GM23248 (cell line): ENCODE measurements at regions not wholly inside any gene's neighbourhood (a gene's known extent, or its start where the extent isn't known, plus 50 kb on each side); places are given as distances from the start of the nearest gene placed in this dataset.
"Not testable (repeated sequence)": the region's sequence is repeated elsewhere in the genome, so short reads cannot be mapped to it uniquely, and the experiment has no call there.

Experiments used
- DNase-seq: peaks from one replicate; pipeline ENCODE4 v3.0.0-alpha.2; 2015
- H2AFZ ChIP-seq: fragments of 200-600 bp; sonication (generic); 2 replicates; pipeline ENCODE4 v1.6.1; 2016; ENCODE audit warnings: antibody characterized with exemption
- H3F3A ChIP-seq: fragments of 200-600 bp; sonication (generic); 2 replicates; pipeline ENCODE4 v1.6.1; 2016; ENCODE audit warnings: mild to moderate bottlenecking, antibody characterized with exemption, mixed run types; ENCODE audit not compliant: insufficient read depth
- H3K27ac ChIP-seq: fragments of 200-600 bp; sonication (generic); 2 replicates; pipeline ENCODE4 v1.5.1; 2016; ENCODE audit warnings: mild to moderate bottlenecking
- H3K27me3 ChIP-seq: fragments of 200-600 bp; sonication (generic); replicated peaks from 2 replicates; pipeline ENCODE4 v1.6.1; 2016; ENCODE audit warnings: mild to moderate bottlenecking; ENCODE audit not compliant: insufficient read depth
- H3K36me3 ChIP-seq: fragments of 200-600 bp; sonication (generic); 2 replicates; pipeline ENCODE4 v1.6.1; 2016; ENCODE audit warnings: low read depth, mild to moderate bottlenecking
- H3K4me1 ChIP-seq: fragments of 200-600 bp; sonication (generic); 2 replicates; pipeline ENCODE4 v1.6.1; 2016; ENCODE audit warnings: mild to moderate bottlenecking; ENCODE audit not compliant: insufficient read depth
- H3K4me2 ChIP-seq: fragments of 200-600 bp; sonication (generic); one replicate; pipeline ENCODE4 v1.6.1; 2016; ENCODE audit warnings: mild to moderate bottlenecking; ENCODE audit not compliant: unreplicated experiment
- H3K4me3 ChIP-seq: fragments of 200-600 bp; sonication (generic); 2 replicates; pipeline ENCODE4 v1.5.1; 2016; ENCODE audit warnings: mild to moderate bottlenecking
- H3K79me2 ChIP-seq: fragments of 200-600 bp; sonication (generic); 2 replicates; pipeline ENCODE4 v1.6.1; 2016; ENCODE audit warnings: mild to moderate bottlenecking; ENCODE audit not compliant: insufficient read depth
- H3K9ac ChIP-seq: fragments of 200-600 bp; sonication (generic); 2 replicates; pipeline ENCODE4 v1.6.1; 2016; ENCODE audit warnings: mild to moderate bottlenecking
- H3K9me2 ChIP-seq: fragments of 200-600 bp; sonication (generic); 2 replicates; pipeline ENCODE4 v1.6.1; 2016; ENCODE audit warnings: mixed run types, mild to moderate bottlenecking, moderate library complexity; ENCODE audit not compliant: insufficient read depth
- H3K9me3 ChIP-seq: fragments of 200-600 bp; sonication (generic); one replicate; pipeline ENCODE4 v1.6.1; 2017; ENCODE audit warnings: low read depth
- H4K20me1 ChIP-seq: fragments of 200-600 bp; sonication (generic); 2 replicates; pipeline ENCODE4 v1.6.0; 2016; ENCODE audit not compliant: insufficient read depth
- EZH2 ChIP-seq: fragments of 200-600 bp; sonication (generic); IDR thresholded peaks from 2 replicates; pipeline ENCODE4 v1.6.1; 2018; ENCODE audit warnings: antibody characterized with exemption, mild to moderate bottlenecking; ENCODE audit not compliant: insufficient read depth, poor library complexity, severe bottlenecking
- EZH2phosphoT487 ChIP-seq: fragments of 200-600 bp; sonication (generic); IDR thresholded peaks from 2 replicates; pipeline ENCODE4 v1.6.1; 2018; ENCODE audit warnings: antibody characterized with exemption, moderate library complexity, mild to moderate bottlenecking, low read depth; ENCODE audit not compliant: insufficient read depth
- WGBS, 2 experiments: methylation state at CpG; one replicate each; pipeline ENCODE4 v1.1.6; 2015 to 2017; ENCODE audit warnings: low lambda C conversion rate in 2 of 2, low coverage in 1 of 2; ENCODE audit errors: missing lambda C conversion rate in 2 of 2; 5-methylcytosine and 5-hydroxymethylcytosine counted together
- in situ Hi-C: fragments of 300-500 bp; cut with MboI; formaldehyde crosslinking; loops from 2 replicates; pipeline ENCODE4 v1.15.0; 2020

DNA sequence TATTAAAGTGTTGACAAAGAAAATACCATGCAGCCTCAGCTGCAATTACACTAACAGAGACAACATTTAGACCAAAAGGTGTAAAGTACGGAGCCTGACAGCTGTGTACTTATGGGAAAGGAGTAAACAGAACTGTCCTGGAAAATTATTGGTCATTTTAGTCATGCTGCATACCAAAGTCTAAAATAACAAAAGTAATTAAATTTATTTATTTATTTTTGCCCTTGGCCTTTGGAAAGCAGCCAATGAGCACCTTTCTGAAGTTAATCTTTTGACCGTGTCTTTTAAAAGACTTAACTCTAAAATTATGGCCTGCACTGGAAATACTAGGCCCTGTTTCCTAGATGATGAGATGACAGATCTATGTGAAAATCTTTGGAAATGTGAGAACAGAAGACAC lies 597.6 kb downstream of the NXPH1 start:
- WGBS, 2 experiments, result 22 to 37% methylated on average over 2 of the region's 2 CpGs
- H3K4me2 ChIP-seq, result no peak overlapping the region
- H3K27me3 ChIP-seq, result no peaks in the 10 kb centered on the region
- no peaks in the 10 kb centered on the region for H3K9me3 ChIP-seq
- H2AFZ ChIP-seq, result no peak overlapping the region
- in situ Hi-C loops, result no loop called here
- no peak for TF ChIP-seq EZH2phosphoT487
- no peak for TF ChIP-seq EZH2
- H3K27ac ChIP-seq, result no peak overlapping the region
- no peaks in the 10 kb centered on the region for H3K79me2 ChIP-seq
- H3K36me3 ChIP-seq, result no peaks in the 10 kb centered on the region
- no peak for DNase-seq
- no peaks in the 10 kb centered on the region for H3F3A ChIP-seq
- no peaks in the 10 kb centered on the region for H4K20me1 ChIP-seq
- H3K4me1 ChIP-seq, result no peaks in the 10 kb centered on the region
- H3K4me3 ChIP-seq, result no peak overlapping the region
- no peak overlapping the region for H3K9ac ChIP-seq
- no peaks in the 10 kb centered on the region for H3K9me2 ChIP-seq

DNA sequence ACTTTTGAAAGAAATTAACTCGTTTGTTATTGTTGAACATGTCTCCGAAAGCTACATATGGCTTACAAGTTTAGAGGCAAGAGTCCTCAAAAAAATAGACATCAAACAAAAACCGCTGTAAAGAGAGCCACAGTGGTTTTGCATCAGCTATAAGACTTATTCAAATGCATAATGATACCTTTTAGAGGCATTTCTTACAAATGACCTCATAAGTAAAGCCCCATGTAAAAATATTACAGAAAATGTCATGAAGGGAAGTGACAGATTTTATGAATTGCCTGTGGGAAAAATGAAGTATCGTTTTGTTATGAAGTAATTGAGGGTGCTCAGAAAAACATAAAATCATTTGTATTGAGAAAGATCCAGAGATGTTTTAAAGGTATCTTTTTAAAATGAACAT lies 598.0 kb downstream of the NXPH1 start:
- in situ Hi-C loops, result no loop called here
- Histone ChIP-seq H3K27me3 (no peaks in the 10 kb centered on the region), H3K27ac (no peak overlapping the region)

DNA sequence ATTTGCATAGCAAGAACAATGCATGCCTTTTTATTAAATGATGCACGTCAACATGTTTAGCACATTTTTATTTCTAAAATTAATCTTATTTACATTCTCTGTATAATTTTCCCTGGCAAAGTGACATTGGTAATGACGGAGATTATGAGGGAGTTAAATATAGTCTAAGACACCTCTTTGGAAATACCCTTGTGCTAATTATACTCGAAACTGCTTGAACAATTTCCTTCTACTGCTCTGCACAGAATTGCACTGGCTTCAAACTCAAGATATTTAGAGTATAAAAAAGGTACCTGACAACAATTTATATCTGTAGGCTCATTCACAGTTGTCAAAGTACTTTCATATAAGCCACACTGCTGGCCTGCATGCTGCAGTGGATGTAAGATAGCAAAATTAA lies 602.7 kb downstream of the NXPH1 start:
- WGBS, 2 experiments, result 12 to 14% methylated on average over 3 of the region's 3 CpGs
- in situ Hi-C loops, result no loop called here

More for the DNA sequence above, 598.0 kb downstream of the NXPH1 start:
- Histone ChIP-seq H3K4me3 (no peak overlapping the region), H4K20me1 (no peaks in the 10 kb centered on the region), H3K4me2 (no peak overlapping the region), H3F3A (no peaks in the 10 kb centered on the region), H3K9ac (no peak overlapping the region), H2AFZ (no peak overlapping the region), H3K36me3 (no peaks in the 10 kb centered on the region), H3K9me2 (no peaks in the 10 kb centered on the region), H3K79me2 (no peaks in the 10 kb centered on the region), H3K9me3 (no peaks in the 10 kb centered on the region), H3K4me1 (no peaks in the 10 kb centered on the region)
- no peak for DNase-seq
- no peak for TF ChIP-seq EZH2
- no peak for TF ChIP-seq EZH2phosphoT487
- 6 to 9% methylated on average over 4 of the region's 4 CpGs for WGBS, 2 experiments

DNA sequence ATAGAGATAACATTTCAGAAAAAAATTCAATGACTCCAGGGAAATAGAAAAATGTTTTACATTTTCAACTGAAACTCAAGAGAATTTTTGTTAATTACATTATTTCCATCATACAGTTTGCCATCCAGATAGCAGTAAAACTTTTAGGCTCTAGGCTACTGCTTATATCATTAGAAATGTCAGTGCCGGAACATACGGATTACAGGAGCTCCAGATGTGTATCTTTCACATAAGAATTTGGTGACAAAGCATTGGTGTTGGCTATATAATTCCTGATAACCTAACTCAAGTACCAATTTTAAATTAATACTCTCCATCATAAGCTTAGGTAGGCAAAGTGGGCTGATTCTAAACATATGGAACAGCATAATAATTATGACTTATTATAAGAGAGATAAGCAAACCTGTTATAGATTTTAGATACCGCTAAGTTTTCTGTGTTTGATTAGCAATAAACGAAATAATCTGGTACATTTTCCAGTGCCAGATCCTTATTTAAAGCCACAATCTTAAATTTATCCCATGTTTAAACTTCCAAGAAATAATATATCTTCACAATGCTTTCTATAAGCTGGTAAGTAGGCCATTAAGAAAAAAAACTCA lies 637.9 kb downstream of the NXPH1 start:
- no peak overlapping the region for H3K9ac ChIP-seq
- no peaks in the 10 kb centered on the region for H3K36me3 ChIP-seq
- H4K20me1 ChIP-seq, result no peaks in the 10 kb centered on the region
- no peaks in the 10 kb centered on the region for H3K9me3 ChIP-seq
- no peaks in the 10 kb centered on the region for H3F3A ChIP-seq
- DNase-seq, result no peak
- H3K4me1 ChIP-seq, result no peaks in the 10 kb centered on the region
- no peak overlapping the region for H3K4me3 ChIP-seq
- WGBS, 2 experiments, result 11 to 26% methylated on average over 4 of the region's 4 CpGs
- no peak overlapping the region for H3K27ac ChIP-seq
- H3K79me2 ChIP-seq, result no peaks in the 10 kb centered on the region
- no peak overlapping the region for H3K4me2 ChIP-seq
- H2AFZ ChIP-seq, result no peak overlapping the region
- in situ Hi-C loops, result no loop called here
- TF ChIP-seq EZH2 (no peak), EZH2phosphoT487 (no peak)
- no peaks in the 10 kb centered on the region for H3K9me2 ChIP-seq
- H3K27me3 ChIP-seq, result no peaks in the 10 kb centered on the region

More for the DNA sequence above, 602.7 kb downstream of the NXPH1 start:
- Histone ChIP-seq H3K9me2 (no peaks in the 10 kb centered on the region), H3K4me2 (no peak overlapping the region), H4K20me1 (no peaks in the 10 kb centered on the region), H2AFZ (no peak overlapping the region), H3K9ac (no peak overlapping the region), H3K36me3 (no peaks in the 10 kb centered on the region), H3K27me3 (no peaks in the 10 kb centered on the region), H3K79me2 (no peaks in the 10 kb centered on the region), H3K9me3 (no peaks in the 10 kb centered on the region), H3F3A (no peaks in the 10 kb centered on the region), H3K4me1 (no peaks in the 10 kb centered on the region), H3K4me3 (no peak overlapping the region), H3K27ac (no peak overlapping the region)
- no peak for TF ChIP-seq EZH2
- TF ChIP-seq EZH2phosphoT487, result no peak
- DNase-seq, result no peak

- 10 to 14% methylated on average over 1 of the region's 1 CpG for WGBS, 2 experiments
- H3K27me3 ChIP-seq, result not testable (repeated sequence)
These were observed 642.4 kb downstream of the NXPH1 start for GRCh38 chr7:9075774-9076173.

More at GRCh38 chr7:9075774-9076173, 642.4 kb downstream of the NXPH1 start:
- H3K27ac ChIP-seq, H3K4me2 ChIP-seq, H3K4me1 ChIP-seq, H3F3A ChIP-seq, H2AFZ ChIP-seq, H3K79me2 ChIP-seq, in situ Hi-C loops, H3K9me2 ChIP-seq, H3K9ac ChIP-seq, H4K20me1 ChIP-seq, DNase-seq, H3K36me3 ChIP-seq, H3K9me3 ChIP-seq, H3K4me3 ChIP-seq: not testable (repeated sequence)
